ENCODE measurements at regions not wholly inside any gene's neighbourhood (a gene's known extent, or its start where the extent isn't known, plus 50 kb on each side); places are given as distances from the start of the nearest gene placed in this dataset.

DNA sequence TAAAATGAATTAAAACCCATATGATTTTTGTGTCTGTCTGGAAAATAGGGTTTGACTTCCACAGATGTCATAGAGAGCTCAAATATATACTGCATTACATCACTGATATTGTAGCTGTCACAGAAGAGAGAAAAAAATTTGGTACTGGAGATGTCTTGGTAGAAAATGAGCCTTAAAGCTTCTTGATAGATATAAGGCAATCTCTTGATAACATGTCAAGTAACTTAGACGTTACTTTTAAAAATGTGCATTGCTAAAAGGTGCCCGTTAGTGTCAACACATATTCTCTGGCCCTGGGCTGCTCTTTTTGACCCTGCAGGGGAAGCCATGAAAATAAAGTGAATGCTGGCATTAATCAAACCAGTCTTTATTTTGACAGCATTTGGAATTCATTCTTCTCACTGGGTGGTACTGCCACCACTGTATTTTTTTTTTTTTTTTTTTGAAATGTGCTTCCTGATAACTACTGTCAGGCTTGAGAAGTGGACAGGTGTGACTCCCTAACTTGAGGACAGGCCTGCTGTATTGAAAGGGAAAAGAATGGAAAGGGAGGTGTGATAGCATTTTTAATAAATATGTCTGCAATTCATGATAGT, 53.0 kb upstream of the RAPGEF2 start:
- Histone ChIP-seq H3K4me3 (ENCODE audit: low read depth, low read length) (no peak overlapping the region), H3K36me3 (ENCODE audit: control insufficient read depth, insufficient read depth, low read length) (no peaks in the 10 kb centered on the region), H3K27me3 (ENCODE audit: control insufficient read depth, insufficient read depth, low read length) (no peaks in the 10 kb centered on the region)
- TF ChIP-seq, protein P1, sequence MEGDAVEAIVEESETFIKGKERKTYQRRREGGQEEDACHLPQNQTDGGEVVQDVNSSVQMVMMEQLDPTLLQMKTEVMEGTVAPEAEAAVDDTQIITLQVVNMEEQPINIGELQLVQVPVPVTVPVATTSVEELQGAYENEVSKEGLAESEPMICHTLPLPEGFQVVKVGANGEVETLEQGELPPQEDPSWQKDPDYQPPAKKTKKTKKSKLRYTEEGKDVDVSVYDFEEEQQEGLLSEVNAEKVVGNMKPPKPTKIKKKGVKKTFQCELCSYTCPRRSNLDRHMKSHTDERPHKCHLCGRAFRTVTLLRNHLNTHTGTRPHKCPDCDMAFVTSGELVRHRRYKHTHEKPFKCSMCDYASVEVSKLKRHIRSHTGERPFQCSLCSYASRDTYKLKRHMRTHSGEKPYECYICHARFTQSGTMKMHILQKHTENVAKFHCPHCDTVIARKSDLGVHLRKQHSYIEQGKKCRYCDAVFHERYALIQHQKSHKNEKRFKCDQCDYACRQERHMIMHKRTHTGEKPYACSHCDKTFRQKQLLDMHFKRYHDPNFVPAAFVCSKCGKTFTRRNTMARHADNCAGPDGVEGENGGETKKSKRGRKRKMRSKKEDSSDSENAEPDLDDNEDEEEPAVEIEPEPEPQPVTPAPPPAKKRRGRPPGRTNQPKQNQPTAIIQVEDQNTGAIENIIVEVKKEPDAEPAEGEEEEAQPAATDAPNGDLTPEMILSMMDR (IDR thresholded peaks at IDR 0.05; ENCODE audit: insufficient read depth, low read length, poor library complexity, severe bottlenecking), result no peak
- no peak for DNase-seq (ENCODE audit: low read depth)

DNA sequence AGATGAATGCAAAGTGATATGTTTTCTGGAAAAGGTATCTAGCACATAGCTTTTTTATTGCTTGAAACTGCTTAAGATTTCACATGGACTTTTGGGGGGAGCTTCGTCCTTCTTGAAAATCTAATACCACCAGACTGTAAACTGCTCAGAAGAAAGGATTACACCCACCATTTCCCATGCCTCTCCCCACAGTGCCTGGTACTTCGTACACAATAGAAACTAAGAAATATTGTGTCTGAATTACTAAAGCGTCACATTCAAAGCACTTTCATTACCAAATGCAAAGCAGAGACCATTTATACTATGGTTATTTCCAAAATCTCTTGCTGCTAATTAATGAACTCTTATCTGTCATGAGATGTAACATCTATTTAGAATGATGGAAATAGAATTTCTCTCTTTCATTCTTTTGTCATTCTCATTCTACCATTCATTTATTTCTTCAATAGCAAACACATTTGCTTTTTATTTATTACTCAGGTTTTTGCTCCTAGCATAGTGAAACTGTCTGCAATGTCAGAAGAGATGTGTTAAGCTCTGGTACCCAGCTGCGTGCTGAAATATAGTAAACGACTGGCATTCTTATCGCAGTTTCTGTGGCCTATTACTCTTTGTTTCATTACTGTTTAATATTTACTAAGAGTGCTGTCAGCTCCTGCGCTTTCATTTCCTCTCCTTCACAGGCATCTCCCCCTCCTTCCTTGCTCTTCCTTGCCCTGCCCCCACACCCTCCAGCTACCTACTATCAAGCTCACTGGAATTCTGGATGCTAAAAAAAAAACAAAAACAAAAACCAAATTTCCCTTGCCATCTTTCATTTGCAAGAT, 51.4 kb upstream of the RAPGEF2 start:
- Histone ChIP-seq H3K36me3 (ENCODE audit: control insufficient read depth, insufficient read depth, low read length) (no peaks in the 10 kb centered on the region), H3K27me3 (ENCODE audit: control insufficient read depth, insufficient read depth, low read length) (no peaks in the 10 kb centered on the region), H3K4me3 (ENCODE audit: low read depth, low read length) (no peak overlapping the region)
- no peak for DNase-seq (ENCODE audit: low read depth)
- TF ChIP-seq, protein P1 (IDR thresholded peaks at IDR 0.05; ENCODE audit: insufficient read depth, low read length, poor library complexity, severe bottlenecking), result no peak

DNA sequence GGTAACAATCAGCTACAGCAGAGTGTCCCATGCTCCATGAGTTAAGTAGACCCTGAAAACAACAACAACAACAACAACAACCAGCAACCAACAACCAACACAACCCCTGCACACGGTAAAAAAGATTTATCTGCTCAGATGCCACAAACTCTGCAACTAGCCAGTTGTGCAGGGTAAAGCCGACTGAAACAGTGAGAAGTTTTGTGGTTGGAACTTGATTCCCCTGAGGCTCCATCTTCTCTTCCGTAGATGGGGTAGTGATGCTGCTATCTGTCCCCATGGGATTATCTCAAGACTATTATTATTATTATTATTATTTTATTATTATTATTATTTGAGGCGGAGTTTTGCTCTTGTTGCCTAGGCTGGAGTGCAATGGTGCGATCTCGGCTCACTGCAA, 50.6 kb upstream of the RAPGEF2 start:
- Histone ChIP-seq H3K4me3 (ENCODE audit: low read depth, low read length) (no peak overlapping the region), H3K27me3 (ENCODE audit: control insufficient read depth, insufficient read depth, low read length) (no peaks in the 10 kb centered on the region), H3K36me3 (ENCODE audit: control insufficient read depth, insufficient read depth, low read length) (no peaks in the 10 kb centered on the region)
- DNase-seq (ENCODE audit: low read depth), result no peak
- TF ChIP-seq, protein P1 (IDR thresholded peaks at IDR 0.05; ENCODE audit: insufficient read depth, low read length, poor library complexity, severe bottlenecking), result no peak

Data from kidney epithelial cell (primary cell).